ENCODE measurements at regions not wholly inside any gene's neighbourhood (a gene's known extent, or its start where the extent isn't known, plus 50 kb on each side); places are given as distances from the start of the nearest gene placed in this dataset.

GRCh38 chr11:25691959-25692358, 640.0 kb upstream of the ANO3 start (continued):
- no peak for TF ChIP-seq REST (IDR thresholded peaks at IDR 0.05; ENCODE audit: unreplicated experiment)
- no peak for TF ChIP-seq NANOG (IDR thresholded peaks at IDR 0.05; ENCODE audit: borderline replicate concordance)
- TF ChIP-seq ZNF331 (CRISPR knock-in tag; IDR thresholded peaks at IDR 0.05; ENCODE audit: low read depth) = no peak

GRCh38 chr11:25702417-25702816, 629.5 kb upstream of the ANO3 start:
- H3K9me3 Mint-ChIP-seq = no peaks in the 10 kb centered on the region; the same call in 2 of the 3 replicates
- Histone ChIP-seq H4K20me1 (replicated peaks; ENCODE audit: insufficient read depth) (no peaks in the 10 kb centered on the region), H3K9me2 (ENCODE audit: insufficient read depth) (no peaks in the 10 kb centered on the region), H3K4me1 (ENCODE audit: insufficient read depth) (no peaks in the 10 kb centered on the region), H3F3A (replicated peaks; ENCODE audit: low read depth) (no peaks in the 10 kb centered on the region), H3K36me3 (ENCODE audit: insufficient read depth) (no peaks in the 10 kb centered on the region), H3K4me3 (no peak overlapping the region), H3K4me2 (no peak overlapping the region), H2AFZ (no peak overlapping the region; the same call in 1 of the 2 replicates), H3K27ac (ENCODE audit: low read depth) (no peak overlapping the region), H3K27me3 (ENCODE audit: insufficient read depth) (no peaks in the 10 kb centered on the region), H3K79me2 (replicated peaks; ENCODE audit: insufficient read depth) (no peaks in the 10 kb centered on the region)
- no peak for ATAC-seq
- no peak for DNase-seq (ENCODE audit: low spot score)
- no peaks in the 10 kb centered on the region for H3K27me3 Mint-ChIP-seq (ENCODE audit: insufficient read depth, low read depth, poor library complexity)
- no peak overlapping the region for H3K4me3 Mint-ChIP-seq
- H3K4me1 Mint-ChIP-seq = peaks cover 5% of the 10 kb centered on the region; the same call in 2 of the 3 replicates
- H3K36me3 Mint-ChIP-seq (ENCODE audit: low read depth) = no peaks in the 10 kb centered on the region
- TF ChIP-seq ZNF114 (CRISPR knock-in tag; IDR thresholded peaks at IDR 0.05) = no peak
- TF ChIP-seq NANOG (IDR thresholded peaks at IDR 0.05; ENCODE audit: borderline replicate concordance) = no peak
- H3K27ac Mint-ChIP-seq = no peak overlapping the region

- DNase-seq (ENCODE audit: low spot score) (no peak), ATAC-seq (no peak)
- Mint-ChIP-seq H3K4me1 (no peaks in the 10 kb centered on the region), H3K36me3 (ENCODE audit: low read depth) (no peaks in the 10 kb centered on the region), H3K4me3 (no peak overlapping the region), H3K27me3 (ENCODE audit: insufficient read depth, low read depth, poor library complexity) (no peaks in the 10 kb centered on the region), H3K9me3 (no peaks in the 10 kb centered on the region), H3K27ac (no peak overlapping the region)
- Histone ChIP-seq H3K4me2 (no peak overlapping the region), H2AFZ (no peak overlapping the region), H3K27me3 (ENCODE audit: insufficient read depth) (no peaks in the 10 kb centered on the region), H3K36me3 (ENCODE audit: insufficient read depth) (no peaks in the 10 kb centered on the region), H3K4me3 (no peak overlapping the region), H3K27ac (ENCODE audit: low read depth) (no peak overlapping the region), H3F3A (replicated peaks; ENCODE audit: low read depth) (no peaks in the 10 kb centered on the region), H3K9me2 (ENCODE audit: insufficient read depth) (no peaks in the 10 kb centered on the region), H3K4me1 (ENCODE audit: insufficient read depth) (no peaks in the 10 kb centered on the region), H3K79me2 (replicated peaks; ENCODE audit: insufficient read depth) (no peaks in the 10 kb centered on the region), H4K20me1 (replicated peaks; ENCODE audit: insufficient read depth) (no peaks in the 10 kb centered on the region)
- TF ChIP-seq ETS1 (IDR thresholded peaks at IDR 0.05) (no peak), NANOG (IDR thresholded peaks at IDR 0.05; ENCODE audit: borderline replicate concordance) (no peak), EZH2 (IDR thresholded peaks at IDR 0.05; ENCODE audit: low read depth, unreplicated experiment) (no peak), ZNF114 (CRISPR knock-in tag; IDR thresholded peaks at IDR 0.05) (no peak)
Observed at GRCh38 chr11:25710975-25711374, 621.0 kb upstream of the ANO3 start.

Measured in GM23338 (cell line).